Uterus (tissue), 2 donors: ENCODE measurements at regions not wholly inside any gene's neighbourhood (a gene's known extent, or its start where the extent isn't known, plus 50 kb on each side); places are given as distances from the start of the nearest gene placed in this dataset.

Source experiments
- POLR2A ChIP-seq, 2 donors: fragments of 450-650 bp; IDR thresholded peaks; one replicate each; pipeline ENCODE4 v1.6.1; 2016; ENCODE audit warnings: antibody characterized with exemption in 2 of 2, mild to moderate bottlenecking in 1 of 2, moderate library complexity in 1 of 2
- TF ChIP-seq, protein P1 (sequence below), 4 experiments: fragments of 200-600 bp in 2 of 4; fragments of 450-650 bp in 2 of 4; sonication (generic) in 2 of 4; IDR thresholded peaks; one replicate each; pipeline ENCODE4 v1.5.1; 2016 to 2019; ENCODE audit warnings: antibody characterized with exemption in 4 of 4, mild to moderate bottlenecking in 2 of 4, moderate library complexity in 1 of 4

DNA sequence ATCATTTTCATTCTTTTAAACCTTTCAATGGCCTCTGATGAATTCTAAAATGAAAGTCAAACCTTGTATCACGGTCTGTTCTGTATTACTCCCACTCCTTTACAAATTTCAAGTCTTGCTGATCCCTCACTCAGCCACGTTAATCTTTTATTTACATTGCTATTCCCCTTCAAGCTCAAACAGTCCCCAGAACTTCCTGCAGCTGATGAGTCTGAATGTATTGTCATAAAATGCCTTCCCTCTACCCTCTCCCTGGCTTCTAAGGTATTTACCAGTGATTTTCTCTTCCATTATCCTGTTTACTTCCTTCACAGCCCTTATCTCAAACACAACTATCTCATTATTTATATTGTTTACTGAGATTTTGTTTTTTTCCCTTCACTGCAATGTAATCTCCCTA is 562.3 kb upstream of the C9orf72 start:
- TF ChIP-seq, protein P1, sequence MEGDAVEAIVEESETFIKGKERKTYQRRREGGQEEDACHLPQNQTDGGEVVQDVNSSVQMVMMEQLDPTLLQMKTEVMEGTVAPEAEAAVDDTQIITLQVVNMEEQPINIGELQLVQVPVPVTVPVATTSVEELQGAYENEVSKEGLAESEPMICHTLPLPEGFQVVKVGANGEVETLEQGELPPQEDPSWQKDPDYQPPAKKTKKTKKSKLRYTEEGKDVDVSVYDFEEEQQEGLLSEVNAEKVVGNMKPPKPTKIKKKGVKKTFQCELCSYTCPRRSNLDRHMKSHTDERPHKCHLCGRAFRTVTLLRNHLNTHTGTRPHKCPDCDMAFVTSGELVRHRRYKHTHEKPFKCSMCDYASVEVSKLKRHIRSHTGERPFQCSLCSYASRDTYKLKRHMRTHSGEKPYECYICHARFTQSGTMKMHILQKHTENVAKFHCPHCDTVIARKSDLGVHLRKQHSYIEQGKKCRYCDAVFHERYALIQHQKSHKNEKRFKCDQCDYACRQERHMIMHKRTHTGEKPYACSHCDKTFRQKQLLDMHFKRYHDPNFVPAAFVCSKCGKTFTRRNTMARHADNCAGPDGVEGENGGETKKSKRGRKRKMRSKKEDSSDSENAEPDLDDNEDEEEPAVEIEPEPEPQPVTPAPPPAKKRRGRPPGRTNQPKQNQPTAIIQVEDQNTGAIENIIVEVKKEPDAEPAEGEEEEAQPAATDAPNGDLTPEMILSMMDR (IDR thresholded peaks at IDR 0.05): no peak
- TF ChIP-seq POLR2A (IDR thresholded peaks at IDR 0.05): no peak
